ENCODE measurements at regions not wholly inside any gene's neighbourhood (a gene's known extent, or its start where the extent isn't known, plus 50 kb on each side); places are given as distances from the start of the nearest gene placed in this dataset.
"Not testable (repeated sequence)": the region's sequence is repeated elsewhere in the genome, so short reads cannot be mapped to it uniquely, and the experiment has no call there.

DNA sequence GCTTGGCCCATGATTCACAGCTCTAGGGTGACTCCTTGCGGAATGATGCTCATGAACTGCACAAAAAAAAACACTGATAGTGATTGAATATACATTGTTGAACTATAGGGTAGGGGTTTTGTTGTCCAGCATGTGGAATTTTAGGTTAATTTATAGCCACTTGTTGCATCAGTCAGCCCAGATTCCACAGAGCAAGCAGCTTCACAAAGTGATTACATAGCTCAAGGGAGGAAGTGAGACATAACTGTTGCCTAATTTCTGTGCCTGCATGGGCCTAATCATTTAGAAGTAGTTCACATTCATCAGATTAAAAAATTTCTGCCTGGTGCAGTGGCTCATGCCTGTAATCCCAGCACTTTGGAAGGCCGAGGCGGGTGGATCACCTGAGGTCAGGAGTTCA, 142.2 kb upstream of the ZNF722 start:
- ATAC-seq, H3K4me3 Mint-ChIP-seq, H3K4me1 Mint-ChIP-seq: not testable (repeated sequence)

DNA sequence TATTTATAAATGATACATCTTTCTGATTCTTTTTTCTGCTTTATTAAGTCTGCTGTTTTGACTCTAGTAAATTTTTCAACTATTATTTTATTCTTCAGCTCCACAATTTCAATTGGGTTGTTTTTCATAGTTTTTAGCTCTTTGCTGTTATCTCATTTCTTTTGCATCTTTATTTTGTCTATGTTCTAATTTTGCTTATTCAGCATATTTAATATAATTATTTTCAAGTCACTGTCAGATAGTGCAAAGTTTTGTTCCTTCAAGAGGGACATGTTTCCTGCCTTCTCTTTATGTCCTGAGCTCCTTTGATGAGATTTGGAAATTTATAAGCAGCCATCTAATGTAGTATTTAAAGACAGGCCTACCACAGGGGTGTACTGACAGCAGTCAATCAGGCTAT, 131.5 kb upstream of the ZNF722 start:
- H3K9me3 ChIP-seq (ENCODE audit: control insufficient read depth, low read length, poor library complexity, severe bottlenecking) = no peaks in the 10 kb centered on the region
- no peaks in the 10 kb centered on the region for H3K36me3 Mint-ChIP-seq (ENCODE audit: low read depth)
- no peak overlapping the region for H3K4me3 Mint-ChIP-seq
- DNase-seq (no peak), ATAC-seq (no peak)
- no peaks in the 10 kb centered on the region for H3K4me1 Mint-ChIP-seq
- H3K27ac Mint-ChIP-seq = no peak overlapping the region
- no peaks in the 10 kb centered on the region for H3K27me3 Mint-ChIP-seq

More for the DNA sequence above, 142.2 kb upstream of the ZNF722 start:
- H3K9me3 ChIP-seq (ENCODE audit: control insufficient read depth, low read length, poor library complexity, severe bottlenecking); DNase-seq; H3K36me3 Mint-ChIP-seq (ENCODE audit: low read depth); H3K27me3 Mint-ChIP-seq; H3K27ac Mint-ChIP-seq: not testable (repeated sequence)

DNA sequence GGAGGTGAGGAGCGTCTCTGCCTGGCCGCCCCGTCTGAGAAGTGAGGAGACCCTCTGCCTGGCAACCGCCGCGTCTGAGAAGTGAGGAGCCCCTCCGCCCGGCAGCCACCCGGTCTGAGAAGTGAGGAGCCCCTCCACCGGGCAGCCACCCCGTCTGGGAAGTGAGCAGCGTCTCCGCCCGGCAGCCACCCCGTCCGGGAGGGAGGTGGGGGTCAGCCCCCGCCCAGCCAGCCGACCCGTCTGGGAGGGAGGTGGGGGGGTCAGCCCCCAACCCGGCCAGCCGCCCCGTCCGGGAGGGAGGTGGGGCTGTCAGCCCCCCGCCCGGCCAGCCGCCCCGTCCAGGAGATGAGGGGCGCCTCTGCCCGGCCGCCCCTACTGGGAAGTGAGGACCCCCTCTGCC, 124.4 kb upstream of the ZNF722 start:
- H3K4me1 Mint-ChIP-seq; H3K27me3 Mint-ChIP-seq; ATAC-seq; H3K4me3 Mint-ChIP-seq; H3K36me3 Mint-ChIP-seq (ENCODE audit: low read depth); H3K27ac Mint-ChIP-seq; DNase-seq: not testable (repeated sequence)
- peaks cover 12% of the 10 kb centered on the region for H3K9me3 ChIP-seq (ENCODE audit: control insufficient read depth, low read length, poor library complexity, severe bottlenecking)

- Mint-ChIP-seq H3K27ac (no peak overlapping the region), H3K4me1 (no peaks in the 10 kb centered on the region), H3K36me3 (ENCODE audit: low read depth) (no peaks in the 10 kb centered on the region), H3K4me3 (no peak overlapping the region), H3K27me3 (no peaks in the 10 kb centered on the region)
- H3K9me3 ChIP-seq (ENCODE audit: control insufficient read depth, low read length, poor library complexity, severe bottlenecking) = peaks cover 12% of the 10 kb centered on the region
- ATAC-seq (no peak), DNase-seq (no peak)
Observed at GRCh38 chr7:63876707-63877322, 121.8 kb upstream of the ZNF722 start.

DNA sequence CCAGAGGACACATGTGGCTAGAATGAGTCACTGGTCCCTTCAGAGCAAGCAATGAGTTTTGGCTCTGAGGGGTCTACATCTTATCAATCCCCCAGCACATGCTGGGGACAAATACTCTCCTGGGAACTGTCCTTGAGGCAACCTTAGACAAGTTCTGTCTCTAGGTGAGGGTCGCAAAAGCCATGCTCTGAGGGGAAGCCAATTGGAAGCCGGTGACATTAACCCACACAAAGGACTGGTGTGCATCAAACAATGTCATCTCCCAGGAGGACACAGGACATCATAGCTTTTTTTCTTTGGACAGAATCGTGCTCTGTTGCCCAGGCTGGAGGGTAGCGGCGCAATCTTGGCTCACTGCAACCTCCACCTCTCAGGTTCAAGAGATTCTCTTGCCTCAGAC, 111.6 kb upstream of the ZNF722 start:
- no peak overlapping the region for H3K4me3 Mint-ChIP-seq
- H3K4me1 Mint-ChIP-seq = no peaks in the 10 kb centered on the region
- H3K9me3 ChIP-seq (ENCODE audit: control insufficient read depth, low read length, poor library complexity, severe bottlenecking) = no peaks in the 10 kb centered on the region
- no peak overlapping the region for H3K27ac Mint-ChIP-seq
- H3K36me3 Mint-ChIP-seq (ENCODE audit: low read depth) = no peaks in the 10 kb centered on the region
- DNase-seq = no peak
- ATAC-seq = no peak
- no peaks in the 10 kb centered on the region for H3K27me3 Mint-ChIP-seq

DNA sequence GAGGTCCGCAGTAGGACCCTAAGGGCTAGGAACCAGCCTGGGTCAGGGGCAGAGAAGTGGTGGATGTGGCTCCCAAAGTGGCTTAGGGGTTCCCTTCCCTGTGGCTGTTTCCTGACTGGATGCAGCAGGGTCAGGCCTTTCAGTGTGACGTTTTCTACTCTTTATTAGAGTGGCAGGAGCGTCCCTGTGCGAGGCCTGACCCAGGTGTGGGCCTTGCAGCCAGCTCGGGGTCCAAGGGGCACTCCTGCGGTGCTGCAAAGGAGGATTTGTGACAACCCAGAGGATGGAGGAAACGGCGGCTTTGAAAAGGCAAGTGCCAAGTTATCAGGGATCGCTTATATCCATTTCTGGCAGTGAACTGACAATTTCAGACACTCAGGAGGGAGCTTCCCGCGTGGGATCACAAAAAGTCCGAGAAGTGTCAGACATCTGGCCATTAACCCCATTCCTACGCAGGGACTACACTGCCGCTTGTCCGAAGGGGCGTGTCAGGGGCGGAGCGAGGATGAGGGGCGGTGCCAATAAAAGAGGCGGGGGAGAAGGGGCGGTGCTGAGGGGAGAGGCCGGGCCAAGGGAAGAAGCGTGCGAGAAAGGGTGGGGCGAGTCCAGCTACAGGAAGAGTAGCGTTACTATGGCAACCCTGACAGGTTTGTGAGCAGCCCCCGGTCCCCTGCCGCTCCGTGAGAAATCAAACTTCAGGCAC, 98.8 kb upstream of the ZNF722 start:
- H3K27ac Mint-ChIP-seq = peak overlapping the region; percentile 91
- DNase-seq = peak; percentile 51 to 73 (median 61)
- ATAC-seq = peak; percentile 83
- peak overlapping the region; percentile 98 for H3K4me3 Mint-ChIP-seq
- H3K36me3 Mint-ChIP-seq (ENCODE audit: low read depth) = peaks cover 2% of the 10 kb centered on the region
- no peaks in the 10 kb centered on the region for H3K27me3 Mint-ChIP-seq
- H3K9me3 ChIP-seq (ENCODE audit: control insufficient read depth, low read length, poor library complexity, severe bottlenecking) = no peaks in the 10 kb centered on the region
- peaks cover 6% of the 10 kb centered on the region for H3K4me1 Mint-ChIP-seq

DNA sequence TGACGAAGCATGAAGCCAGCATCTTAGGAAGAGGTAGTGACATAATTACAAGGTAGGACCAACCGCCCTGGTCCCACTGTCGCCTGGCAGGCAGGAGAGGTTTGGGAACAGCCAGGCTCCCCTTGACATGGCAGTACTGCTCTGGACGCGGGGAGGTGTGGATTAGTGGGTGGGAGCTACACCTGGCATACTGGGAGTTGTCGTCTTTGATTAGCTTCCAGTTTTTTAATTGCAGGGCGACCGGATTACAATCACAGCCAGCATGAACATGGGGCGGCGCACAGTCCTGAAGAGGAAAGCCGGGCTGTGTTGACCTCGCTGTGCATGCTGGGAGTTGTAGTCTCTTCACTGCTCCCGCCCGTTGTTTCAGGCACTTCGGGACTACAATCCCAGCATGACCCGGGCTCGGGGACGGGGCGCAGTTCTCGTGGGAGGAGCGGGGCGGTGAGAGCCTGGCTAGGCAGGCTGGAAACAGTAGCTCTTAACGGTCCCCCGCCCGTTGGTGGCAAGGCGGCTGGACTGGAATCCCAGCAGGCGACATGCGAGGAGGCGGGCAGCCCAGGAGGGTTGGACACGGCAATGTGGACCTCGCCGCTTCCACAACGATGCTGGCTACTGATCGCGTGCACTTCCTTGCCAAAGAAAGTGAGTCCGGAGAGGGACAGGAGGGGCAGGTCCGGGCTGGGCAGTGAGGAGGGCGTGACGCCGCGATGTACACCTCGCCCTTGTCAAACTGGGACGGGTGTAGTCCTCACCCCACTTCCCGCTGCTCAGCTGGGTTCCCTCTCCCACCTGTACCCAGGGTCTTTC, 98.0 kb upstream of the ZNF722 start:
- DNase-seq = peak; percentile 65 to 83 (median 67)
- Mint-ChIP-seq H3K4me1 (peaks cover 6% of the 10 kb centered on the region), H3K4me3 (peak overlapping the region; percentile 98), H3K27me3 (no peaks in the 10 kb centered on the region), H3K36me3 (ENCODE audit: low read depth) (peaks cover 2% of the 10 kb centered on the region), H3K27ac (peak overlapping the region; percentile 91)
- no peaks in the 10 kb centered on the region for H3K9me3 ChIP-seq (ENCODE audit: control insufficient read depth, low read length, poor library complexity, severe bottlenecking)
- ATAC-seq = peak; percentile 96

DNA sequence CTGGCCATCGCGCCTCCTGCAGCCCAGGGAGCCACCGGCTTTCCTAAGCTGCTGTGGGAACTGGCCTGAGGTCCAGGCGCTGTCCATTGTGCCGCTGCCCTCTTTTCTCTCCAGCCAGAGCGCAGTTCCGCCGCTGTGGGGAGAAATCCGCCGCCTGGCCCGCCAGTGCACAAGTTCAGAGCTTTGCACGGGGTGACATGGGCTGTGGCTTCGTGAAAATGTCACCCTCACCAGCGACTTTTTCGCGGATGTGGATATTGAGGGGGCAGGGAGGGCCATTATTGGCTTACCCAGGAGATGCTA, 97.5 kb upstream of the ZNF722 start:
- not testable (repeated sequence) for H3K4me1 Mint-ChIP-seq; DNase-seq; H3K9me3 ChIP-seq (ENCODE audit: control insufficient read depth, low read length, poor library complexity, severe bottlenecking); H3K36me3 Mint-ChIP-seq (ENCODE audit: low read depth); ATAC-seq; H3K27me3 Mint-ChIP-seq
- H3K4me3 Mint-ChIP-seq = peak overlapping the region; percentile 98
- H3K27ac Mint-ChIP-seq = peak overlapping the region; percentile 91

DNA sequence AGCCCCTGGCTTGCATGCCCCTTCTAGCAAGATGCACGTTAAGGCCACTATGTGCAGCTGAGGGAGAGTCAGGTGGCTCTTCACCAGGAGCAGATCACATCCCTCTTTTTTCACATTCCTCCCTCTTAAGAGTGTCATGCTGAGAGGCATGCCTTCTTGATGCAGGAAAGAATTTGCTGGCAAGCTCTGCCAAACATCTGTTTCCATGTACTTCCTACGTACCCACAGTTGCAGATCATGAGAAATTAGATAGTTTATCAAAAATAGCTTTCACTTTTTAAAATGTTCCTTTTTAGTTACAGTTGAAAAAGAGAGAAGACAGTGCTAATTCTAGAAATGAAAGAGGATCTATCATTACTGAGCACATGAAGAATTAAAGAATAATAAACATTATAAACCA, 79.7 kb upstream of the ZNF722 start:
- Mint-ChIP-seq H3K4me1 (no peaks in the 10 kb centered on the region), H3K36me3 (ENCODE audit: low read depth) (no peaks in the 10 kb centered on the region), H3K27me3 (no peaks in the 10 kb centered on the region), H3K4me3 (no peak overlapping the region), H3K27ac (no peak overlapping the region)
- DNase-seq (no peak), ATAC-seq (no peak)
- no peaks in the 10 kb centered on the region for H3K9me3 ChIP-seq (ENCODE audit: control insufficient read depth, low read length, poor library complexity, severe bottlenecking)

DNA sequence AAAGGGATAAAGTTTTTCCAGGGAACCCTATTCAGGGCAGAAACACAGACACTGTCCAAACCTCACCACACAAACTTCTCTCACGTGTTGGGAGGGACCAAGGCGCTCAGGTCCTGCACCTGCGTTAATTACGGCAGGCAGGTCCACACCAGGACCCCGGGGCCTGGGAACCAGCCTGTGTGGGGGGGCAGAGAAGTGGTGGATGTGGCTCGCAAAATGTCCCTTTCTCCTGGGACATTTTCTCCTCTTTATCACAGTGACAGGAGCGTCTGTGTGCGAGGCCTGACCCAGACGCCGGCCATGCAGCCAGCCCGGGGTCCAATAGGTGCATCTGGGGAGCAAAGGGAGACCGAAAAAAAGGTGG, 73.4 kb upstream of the ZNF722 start:
- H3K27me3 Mint-ChIP-seq = no peaks in the 10 kb centered on the region
- DNase-seq (no peak), ATAC-seq (no peak)

GRCh38 chr7:63925626-63926460, 72.8 kb upstream of the ZNF722 start:
- Mint-ChIP-seq H3K4me1 (peaks cover 4% of the 10 kb centered on the region), H3K27ac (peak overlapping the region; percentile 80), H3K4me3 (peak overlapping the region; percentile 93), H3K27me3 (no peaks in the 10 kb centered on the region), H3K36me3 (ENCODE audit: low read depth) (no peaks in the 10 kb centered on the region)
- DNase-seq (peak; percentile 70 to 77 (median 72)), ATAC-seq (peak; percentile 97)
- no peaks in the 10 kb centered on the region for H3K9me3 ChIP-seq (ENCODE audit: control insufficient read depth, low read length, poor library complexity, severe bottlenecking)

More for the DNA sequence above, 73.4 kb upstream of the ZNF722 start:
- Mint-ChIP-seq H3K4me3 (peak overlapping the region; percentile 93), H3K27ac (peak overlapping the region; percentile 80), H3K36me3 (ENCODE audit: low read depth) (no peaks in the 10 kb centered on the region), H3K4me1 (peaks cover 4% of the 10 kb centered on the region)
- no peaks in the 10 kb centered on the region for H3K9me3 ChIP-seq (ENCODE audit: control insufficient read depth, low read length, poor library complexity, severe bottlenecking)

GRCh38 chr7:63927261-63927660, 71.4 kb upstream of the ZNF722 start:
- no peak for ATAC-seq
- Mint-ChIP-seq H3K27ac (no peak overlapping the region), H3K4me3 (peak overlapping the region; percentile 93), H3K4me1 (peaks cover 4% of the 10 kb centered on the region), H3K27me3 (no peaks in the 10 kb centered on the region), H3K36me3 (ENCODE audit: low read depth) (no peaks in the 10 kb centered on the region)
- no peak for DNase-seq
- no peaks in the 10 kb centered on the region for H3K9me3 ChIP-seq (ENCODE audit: control insufficient read depth, low read length, poor library complexity, severe bottlenecking)

- H3K4me1 Mint-ChIP-seq = no peaks in the 10 kb centered on the region
- no peaks in the 10 kb centered on the region for H3K36me3 Mint-ChIP-seq (ENCODE audit: low read depth)
- H3K4me3 Mint-ChIP-seq = no peak overlapping the region
- ATAC-seq (no peak), DNase-seq (no peak)
- H3K27me3 Mint-ChIP-seq = no peaks in the 10 kb centered on the region
- no peaks in the 10 kb centered on the region for H3K9me3 ChIP-seq (ENCODE audit: control insufficient read depth, low read length, poor library complexity, severe bottlenecking)
- H3K27ac Mint-ChIP-seq = no peak overlapping the region
Observed at GRCh38 chr7:63931057-63931600, 67.5 kb upstream of the ZNF722 start.
